Thymus (tissue), 11 donors: ENCODE measurements at regions not wholly inside any gene's neighbourhood (a gene's known extent, or its start where the extent isn't known, plus 50 kb on each side); places are given as distances from the start of the nearest gene placed in this dataset.

Source experiments
- DNase-seq, 9 donors: peaks; one replicate each; pipeline ENCODE4 v3.0.0-alpha.2; 2013; ENCODE audit warnings: low spot score in 9 of 9, low read depth in 6 of 9, missing footprints in 1 of 9
- H3K27ac ChIP-seq, 2 donors: one replicate each; pipeline ENCODE4 v1.5.1; 2013; ENCODE audit warnings: control low read depth in 1 of 2, low read depth in 1 of 2, low read length in 1 of 2, mild to moderate bottlenecking in 1 of 2, moderate library complexity in 1 of 2
- H3K27me3 ChIP-seq, 2 donors: one replicate each; pipeline ENCODE4 v1.5.1; 2013; ENCODE audit warnings: low read length in 1 of 2; ENCODE audit not compliant: control insufficient read depth in 2 of 2, insufficient read depth in 1 of 2
- H3K36me3 ChIP-seq, 2 donors: one replicate each; pipeline ENCODE4 v1.5.1; 2013; ENCODE audit warnings: low read length in 1 of 2, mild to moderate bottlenecking in 1 of 2, moderate library complexity in 1 of 2; ENCODE audit not compliant: control insufficient read depth in 2 of 2, insufficient read depth in 2 of 2
- H3K4me1 ChIP-seq, 2 donors: one replicate each; pipeline ENCODE4 v1.5.1; 2013; ENCODE audit warnings: low read length in 2 of 2; ENCODE audit not compliant: control insufficient read depth in 2 of 2, insufficient read depth in 2 of 2
- H3K4me3 ChIP-seq, 2 donors: one replicate each; pipeline ENCODE4 v1.5.1; 2013; ENCODE audit warnings: low read length in 2 of 2, control low read depth in 1 of 2, mild to moderate bottlenecking in 1 of 2
- H3K9me3 ChIP-seq, 2 donors: one replicate each; pipeline ENCODE4 v1.5.1; 2013; ENCODE audit warnings: low read length in 1 of 2, mild to moderate bottlenecking in 1 of 2; ENCODE audit not compliant: control insufficient read depth in 2 of 2, insufficient read depth in 1 of 2
- WGBS: extraction: QIAGEN DNeasy Blood & Tissue Kit; methylation state at CpG from one replicate; pipeline ENCODE4 v1.1.7; 2013; 5-methylcytosine and 5-hydroxymethylcytosine counted together
- donor health status: healthy.

DNA sequence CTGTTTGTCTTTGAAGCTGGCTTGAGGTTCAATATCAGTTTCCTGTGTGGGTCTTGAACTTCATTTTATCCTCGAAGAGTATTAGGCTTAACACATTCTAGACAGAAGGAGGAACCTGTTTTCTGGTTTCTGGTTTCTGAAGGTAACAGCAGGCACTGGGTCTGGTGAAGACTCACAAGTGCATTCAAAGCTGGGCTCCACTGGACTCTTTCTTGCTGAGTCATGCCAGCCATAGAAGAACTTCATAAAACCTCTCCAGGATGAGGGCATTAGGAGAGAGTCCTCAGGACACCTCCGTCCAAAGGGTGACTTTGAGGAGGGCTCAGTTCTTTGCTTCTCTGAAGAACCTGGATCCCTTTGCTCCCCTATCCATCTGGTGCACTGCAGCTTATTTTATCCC lies 668.6 kb upstream of the SLC10A2 start:
- WGBS = 45% methylated on average over 2 of the region's 2 CpGs
- Histone ChIP-seq H3K27me3 (no peaks in the 10 kb centered on the region), H3K36me3 (no peaks in the 10 kb centered on the region), H3K4me3 (no peak overlapping the region), H3K9me3 (no peaks in the 10 kb centered on the region), H3K27ac (no peak overlapping the region), H3K4me1 (no peaks in the 10 kb centered on the region)
- DNase-seq = no peak

GRCh38 chr13:103731959-103732358 lies 665.7 kb upstream of the SLC10A2 start:
- no peaks in the 10 kb centered on the region for H3K27me3 ChIP-seq
- H3K4me3 ChIP-seq = no peak overlapping the region
- no peaks in the 10 kb centered on the region for H3K36me3 ChIP-seq
- no peaks in the 10 kb centered on the region for H3K9me3 ChIP-seq
- H3K27ac ChIP-seq = no peak overlapping the region
- WGBS = 95% methylated on average over 5 of the region's 5 CpGs
- DNase-seq = no peak
- no peaks in the 10 kb centered on the region for H3K4me1 ChIP-seq

- WGBS = 92% methylated on average over 6 of the region's 6 CpGs
- no peak for DNase-seq
Observed at GRCh38 chr13:103730407-103730806, 664.2 kb upstream of the SLC10A2 start.

GRCh38 chr13:103726808-103727207 lies 660.6 kb upstream of the SLC10A2 start:
- 91% methylated on average over 1 of the region's 1 CpG for WGBS
- Histone ChIP-seq H3K9me3 (no peaks in the 10 kb centered on the region), H3K27ac (no peak overlapping the region), H3K36me3 (no peaks in the 10 kb centered on the region), H3K4me3 (no peak overlapping the region), H3K27me3 (no peaks in the 10 kb centered on the region), H3K4me1 (no peaks in the 10 kb centered on the region)
- no peak for DNase-seq

More at GRCh38 chr13:103730407-103730806, 664.2 kb upstream of the SLC10A2 start:
- Histone ChIP-seq H3K4me1 (no peaks in the 10 kb centered on the region), H3K27me3 (no peaks in the 10 kb centered on the region), H3K36me3 (no peaks in the 10 kb centered on the region), H3K27ac (no peak overlapping the region), H3K9me3 (no peaks in the 10 kb centered on the region), H3K4me3 (no peak overlapping the region)

DNA sequence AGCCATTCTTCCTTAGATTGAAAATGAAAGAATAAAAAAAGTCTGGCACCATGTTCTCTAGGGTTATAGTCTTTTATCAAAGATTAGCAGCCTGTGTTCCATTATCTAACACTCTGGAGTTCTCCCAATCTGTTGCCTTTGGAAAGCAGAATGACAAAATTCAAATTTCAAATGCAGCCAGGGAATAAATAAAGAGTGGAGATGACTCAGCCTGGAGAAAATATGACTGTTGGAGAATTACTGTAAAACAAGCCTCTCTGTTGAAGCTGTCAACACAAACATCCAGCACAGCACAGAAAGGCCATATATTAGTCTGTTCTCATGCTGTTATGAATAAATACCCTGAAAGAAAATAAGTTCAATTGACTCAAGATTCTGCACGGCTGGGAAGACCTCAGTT lies 650.5 kb upstream of the SLC10A2 start:
- Histone ChIP-seq H3K27ac (no peak overlapping the region), H3K36me3 (no peaks in the 10 kb centered on the region), H3K4me1 (no peaks in the 10 kb centered on the region), H3K27me3 (no peaks in the 10 kb centered on the region), H3K9me3 (no peaks in the 10 kb centered on the region), H3K4me3 (no peak overlapping the region)
- DNase-seq = no peak
- 2% methylated on average over 1 of the region's 1 CpG for WGBS

DNA sequence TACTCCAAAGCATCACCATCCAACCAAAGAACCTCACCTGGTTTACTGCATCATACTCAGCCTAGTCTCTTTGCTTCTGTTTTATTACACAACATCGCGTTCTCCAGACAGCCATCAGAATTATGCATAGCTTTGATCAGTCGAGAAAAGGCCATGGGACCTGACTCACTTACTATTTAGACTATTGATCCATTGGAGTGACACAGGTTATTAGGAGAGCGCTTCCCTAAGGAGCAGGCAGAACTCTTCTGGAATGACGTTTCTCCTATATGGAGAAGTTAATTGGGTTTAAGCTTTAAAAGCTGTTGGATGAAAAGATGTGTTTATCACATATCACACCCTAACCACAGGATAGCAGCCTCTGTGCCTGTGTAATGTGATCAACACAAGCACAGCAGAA lies 649.1 kb upstream of the SLC10A2 start:
- no peaks in the 10 kb centered on the region for H3K27me3 ChIP-seq
- no peaks in the 10 kb centered on the region for H3K9me3 ChIP-seq
- WGBS = 94% methylated on average over 5 of the region's 5 CpGs
- no peaks in the 10 kb centered on the region for H3K4me1 ChIP-seq
- H3K4me3 ChIP-seq = no peak overlapping the region
- no peaks in the 10 kb centered on the region for H3K36me3 ChIP-seq
- DNase-seq = no peak
- no peak overlapping the region for H3K27ac ChIP-seq

GRCh38 chr13:103703246-103703645 lies 637.0 kb upstream of the SLC10A2 start:
- Histone ChIP-seq H3K4me1 (no peaks in the 10 kb centered on the region), H3K9me3 (no peaks in the 10 kb centered on the region), H3K27ac (no peak overlapping the region), H3K36me3 (no peaks in the 10 kb centered on the region), H3K27me3 (no peaks in the 10 kb centered on the region), H3K4me3 (no peak overlapping the region)
- no peak for DNase-seq
- 98% methylated on average over 1 of the region's 1 CpG for WGBS

GRCh38 chr13:103698000-103698399 lies 631.8 kb upstream of the SLC10A2 start:
- WGBS = 96% methylated on average over 5 of the region's 5 CpGs

GRCh38 chr13:103695320-103695719 lies 629.1 kb upstream of the SLC10A2 start:
- Histone ChIP-seq H3K4me3 (no peak overlapping the region), H3K27me3 (no peaks in the 10 kb centered on the region), H3K4me1 (no peaks in the 10 kb centered on the region), H3K36me3 (no peaks in the 10 kb centered on the region), H3K27ac (no peak overlapping the region), H3K9me3 (no peaks in the 10 kb centered on the region)
- WGBS = 97% methylated on average over 2 of the region's 2 CpGs
- DNase-seq = no peak

More at GRCh38 chr13:103698000-103698399, 631.8 kb upstream of the SLC10A2 start:
- Histone ChIP-seq H3K4me1 (no peaks in the 10 kb centered on the region), H3K9me3 (no peaks in the 10 kb centered on the region), H3K27ac (no peak overlapping the region), H3K27me3 (no peaks in the 10 kb centered on the region), H3K4me3 (no peak overlapping the region), H3K36me3 (no peaks in the 10 kb centered on the region)
- DNase-seq = no peak

DNA sequence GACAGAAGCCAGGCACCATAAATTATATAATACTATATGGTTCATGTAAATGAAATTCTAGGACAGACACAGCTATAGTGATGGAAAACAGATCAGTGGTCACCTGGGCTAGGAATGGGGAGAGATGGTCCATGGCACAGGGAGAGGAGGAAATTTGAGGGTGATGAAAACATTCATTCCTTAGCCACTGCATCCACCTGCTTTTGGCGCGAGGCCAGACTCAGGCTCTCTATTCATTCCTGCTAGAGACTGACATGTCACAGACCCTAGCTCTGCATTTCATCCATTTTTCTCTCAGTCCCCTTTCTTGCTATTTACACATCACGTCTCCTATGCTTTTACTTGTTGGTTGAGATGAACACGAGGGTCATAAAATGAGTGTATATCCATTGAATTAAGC lies 628.3 kb upstream of the SLC10A2 start:
- H3K4me3 ChIP-seq = no peak overlapping the region
- H3K27ac ChIP-seq = no peak overlapping the region
- 91% methylated on average over 4 of the region's 4 CpGs for WGBS
- H3K27me3 ChIP-seq = no peaks in the 10 kb centered on the region
- no peak for DNase-seq
- no peaks in the 10 kb centered on the region for H3K4me1 ChIP-seq
- H3K9me3 ChIP-seq = no peaks in the 10 kb centered on the region
- H3K36me3 ChIP-seq = no peaks in the 10 kb centered on the region
